GM19035 (cell line): ENCODE measurements at regions not wholly inside any gene's neighbourhood (a gene's known extent, or its start where the extent isn't known, plus 50 kb on each side); places are given as distances from the start of the nearest gene placed in this dataset.
A peak's percentile ranks its signal among the peaks of the same experiment; 100 is the strongest.
"Not testable (repeated sequence)": the region's sequence is repeated elsewhere in the genome, so short reads cannot be mapped to it uniquely, and the experiment has no call there.

ENCODE experiments used
- ATAC-seq: cut with Tn5 transposase; IDR thresholded peaks from one replicate; pipeline ENCODE4 v1.9.1; 2021; ENCODE audit not compliant: unreplicated experiment

GRCh38 chr2:114018464-114018863, 128.6 kb downstream of the ACTR3 start:
- not testable (repeated sequence) for ATAC-seq

DNA sequence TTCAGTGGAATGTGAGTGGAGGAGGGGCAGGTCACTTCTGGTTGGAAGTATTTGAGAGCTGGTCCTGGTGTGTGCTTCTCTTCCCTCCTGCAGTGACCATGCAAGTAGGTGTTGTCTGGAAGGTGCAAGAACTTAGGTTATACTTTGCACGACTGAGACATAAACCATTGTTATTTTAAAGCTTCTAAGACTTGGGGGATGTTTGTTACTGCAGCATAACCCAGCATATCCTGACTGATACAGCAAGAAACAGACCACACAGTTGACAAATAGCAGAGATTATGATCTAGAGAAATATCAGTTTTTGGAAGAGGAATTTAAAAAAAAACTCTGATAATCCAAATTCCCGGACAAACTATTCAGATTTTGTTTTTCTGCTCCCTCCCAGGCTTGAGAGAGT, 130.8 kb downstream of the ACTR3 start:
- ATAC-seq = no peak

DNA sequence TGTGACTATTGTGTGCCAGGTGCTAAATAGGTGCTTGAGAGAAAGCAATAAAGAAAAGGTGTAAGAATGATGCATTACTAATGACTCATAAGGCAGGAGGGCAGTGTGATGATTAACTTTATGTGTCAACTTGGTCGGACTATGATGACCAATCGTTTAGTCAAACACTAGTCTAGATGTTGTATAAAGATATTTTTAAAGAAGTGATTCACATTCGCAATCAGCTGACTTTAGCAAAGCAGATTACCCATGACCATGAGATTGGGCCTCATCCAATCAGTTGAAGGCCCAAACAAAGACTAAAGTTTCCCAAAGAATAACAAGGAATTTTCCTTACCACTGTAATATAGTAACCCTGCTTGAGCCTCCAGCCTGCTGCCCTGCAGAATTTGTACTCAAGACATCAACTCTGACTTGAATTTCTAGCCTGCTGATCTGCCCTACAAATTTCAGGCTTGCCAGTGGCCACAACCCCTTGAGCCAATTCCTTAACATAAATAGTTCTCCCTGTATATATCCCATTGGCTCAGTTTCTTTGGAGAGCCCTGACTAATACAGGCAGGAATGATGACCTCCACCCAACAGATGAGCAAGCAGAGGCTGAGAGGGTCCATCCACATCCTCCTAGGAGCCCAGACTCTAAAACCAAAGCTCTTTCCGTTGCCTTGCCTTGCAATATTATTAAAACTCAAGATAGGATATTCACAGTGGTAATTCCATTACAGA, 132.6 kb downstream of the ACTR3 start:
- no peak for ATAC-seq

GRCh38 chr2:114024326-114024725, 134.4 kb downstream of the ACTR3 start:
- ATAC-seq = no peak

DNA sequence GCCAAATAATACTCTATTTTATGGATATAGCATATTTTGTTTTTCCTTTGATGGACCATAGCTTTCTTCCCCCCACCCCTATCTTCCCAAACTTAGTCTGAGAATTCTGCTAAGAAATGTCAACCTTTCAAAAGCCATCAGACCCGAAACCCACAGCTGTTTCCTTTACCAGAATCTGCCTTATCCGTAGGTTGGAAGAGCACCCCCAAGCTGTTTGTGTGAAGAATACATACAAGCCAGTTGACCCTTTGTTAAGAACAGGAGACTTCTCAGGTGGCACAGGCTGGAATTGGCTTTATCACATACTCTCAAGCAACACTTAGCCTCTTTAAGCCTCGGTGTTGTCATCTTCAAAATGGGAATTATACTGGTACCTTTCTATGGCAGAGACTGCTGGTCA, 135.1 kb downstream of the ACTR3 start:
- ATAC-seq = no peak

GRCh38 chr2:114027437-114027836, 137.5 kb downstream of the ACTR3 start:
- ATAC-seq = no peak

- no peak for ATAC-seq
These were observed 142.0 kb downstream of the ACTR3 start for GRCh38 chr2:114031605-114032505.

GRCh38 chr2:114032705-114033104, 142.8 kb downstream of the ACTR3 start:
- ATAC-seq = no peak

DNA sequence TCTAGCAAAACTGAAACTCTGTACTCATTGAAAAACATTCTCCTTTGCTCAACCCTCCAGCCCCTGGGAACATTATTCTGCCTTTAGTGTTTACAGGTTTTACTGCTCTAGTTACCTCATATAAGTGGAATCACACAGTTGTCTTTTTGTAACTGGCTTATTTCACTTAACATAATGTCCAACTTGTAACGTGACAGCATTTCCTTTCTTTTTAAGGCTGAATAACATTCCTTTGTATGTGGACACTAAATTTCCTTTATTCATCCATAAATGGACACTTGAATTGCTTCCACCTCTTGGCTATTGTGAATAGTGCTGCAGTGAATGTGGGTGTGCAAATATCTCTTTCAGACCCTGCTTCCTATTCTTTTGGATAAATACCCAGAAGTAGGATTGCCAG, 144.9 kb downstream of the ACTR3 start:
- ATAC-seq = no peak

GRCh38 chr2:114038710-114039109, 148.8 kb downstream of the ACTR3 start:
- no peak for ATAC-seq

DNA sequence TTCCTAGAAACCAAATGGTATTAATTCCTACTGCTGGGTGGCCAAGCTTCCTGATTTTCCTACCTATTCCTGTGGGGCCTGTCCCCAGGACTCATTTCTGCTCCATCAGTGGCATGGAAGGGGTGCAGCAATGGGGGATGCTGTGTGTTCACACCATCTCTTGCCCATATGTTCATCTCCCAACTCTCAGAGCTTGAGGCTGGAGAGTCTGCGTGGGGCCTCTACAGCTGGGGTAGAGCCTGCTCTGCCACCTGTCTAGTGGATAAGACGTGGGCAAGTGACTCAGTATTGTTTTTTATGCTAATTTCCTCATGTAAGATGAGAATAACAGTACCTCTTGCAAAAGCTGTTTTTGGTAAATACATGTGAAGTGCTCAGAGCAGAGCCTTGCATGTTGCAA, 149.8 kb downstream of the ACTR3 start:
- ATAC-seq = no peak

GRCh38 chr2:114040826-114041225, 150.9 kb downstream of the ACTR3 start:
- ATAC-seq = no peak

- ATAC-seq = no peak
These were observed 155.1 kb downstream of the ACTR3 start for GRCh38 chr2:114044985-114045384.

GRCh38 chr2:114046373-114046772, 156.5 kb downstream of the ACTR3 start:
- no peak for ATAC-seq

GRCh38 chr2:114046866-114047435, 157.1 kb downstream of the ACTR3 start:
- ATAC-seq = no peak

DNA sequence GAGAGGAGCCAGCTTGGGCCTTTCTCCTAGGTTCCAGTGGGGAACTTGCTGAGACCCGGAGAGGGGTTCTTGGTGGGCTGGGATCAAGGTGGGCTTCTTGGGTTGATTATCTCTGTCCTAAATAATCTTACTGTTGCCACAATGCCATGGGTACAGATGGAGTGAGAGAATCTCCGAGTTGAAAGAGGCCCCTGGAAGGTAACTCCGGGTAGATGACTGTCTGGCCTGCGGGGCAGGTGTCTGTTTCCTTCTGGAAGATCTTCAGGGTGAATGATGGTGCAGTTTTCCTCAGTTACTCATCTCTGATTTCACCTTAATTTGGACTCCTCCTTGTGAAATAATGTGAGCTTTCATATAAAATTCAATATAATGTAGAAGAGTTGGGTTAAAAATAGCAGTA, 159.4 kb downstream of the ACTR3 start:
- ATAC-seq = no peak

GRCh38 chr2:114049826-114050225, 159.9 kb downstream of the ACTR3 start:
- no peak for ATAC-seq

DNA sequence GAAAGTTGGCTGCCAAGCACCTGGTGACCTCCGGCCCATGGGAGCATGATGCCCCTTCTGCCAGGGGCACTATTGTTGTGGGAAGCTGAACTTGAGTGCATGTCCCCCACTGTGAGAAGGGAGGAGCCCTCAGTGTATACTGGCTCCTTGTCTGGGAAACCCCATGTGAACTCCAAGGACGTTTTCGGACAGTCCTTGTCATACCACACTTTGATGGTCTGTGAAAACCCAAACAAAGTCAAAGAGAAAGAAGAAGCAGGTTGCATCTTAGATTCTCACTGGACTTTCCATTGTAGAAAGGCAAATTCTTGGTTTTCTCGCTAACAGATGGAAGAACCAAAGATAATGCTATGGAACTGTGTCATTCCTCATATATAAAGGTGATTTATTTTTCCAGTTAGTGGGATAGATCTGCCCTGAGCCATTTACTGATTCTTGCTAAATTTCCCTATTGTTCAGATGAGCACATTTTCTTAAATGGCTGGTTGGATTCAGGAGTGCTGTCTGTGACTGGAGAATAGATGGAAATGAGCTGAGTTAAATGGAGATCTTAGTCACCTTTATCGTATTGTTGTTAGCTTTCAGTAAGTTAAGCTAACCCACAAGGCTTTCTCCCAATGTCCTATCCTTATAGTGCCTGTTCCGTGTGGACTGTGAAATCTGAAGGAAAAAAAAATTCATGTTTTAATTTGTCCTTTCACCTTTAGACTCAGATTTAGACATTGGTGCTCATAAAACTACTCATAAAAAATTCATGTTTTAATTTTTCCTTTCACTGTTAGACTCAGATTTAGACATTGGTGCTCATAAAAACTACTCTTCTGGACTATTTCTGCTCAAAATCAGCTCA, 166.6 kb downstream of the ACTR3 start:
- peak; percentile 69 for ATAC-seq

GRCh38 chr2:114057638-114058037, 167.7 kb downstream of the ACTR3 start:
- no peak for ATAC-seq

DNA sequence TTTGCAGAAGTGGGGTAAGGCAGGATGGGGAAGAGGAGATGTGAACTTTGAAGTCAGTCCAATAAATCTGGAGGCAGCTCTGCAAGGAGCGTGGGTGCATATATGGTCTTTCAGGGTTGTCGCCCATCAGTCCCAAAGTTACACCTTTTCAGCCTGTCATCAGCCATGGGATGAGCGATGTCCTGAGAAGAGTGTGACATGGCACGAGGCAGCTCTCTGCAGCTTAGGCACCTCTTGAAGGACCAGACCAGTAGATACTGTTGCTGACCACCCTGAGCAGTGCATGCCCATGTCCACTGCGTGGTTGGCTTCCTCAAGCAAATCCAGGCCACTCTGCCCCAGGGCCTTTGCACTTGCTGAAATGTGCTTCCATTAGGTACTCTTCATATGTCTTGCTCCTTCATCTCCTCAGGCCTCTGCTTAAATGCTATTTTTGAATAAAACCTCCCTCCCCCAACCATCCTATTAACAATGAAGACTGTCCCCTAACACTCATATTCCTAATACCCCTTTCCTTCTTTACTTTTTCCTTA, 171.7 kb downstream of the ACTR3 start:
- no peak for ATAC-seq

DNA sequence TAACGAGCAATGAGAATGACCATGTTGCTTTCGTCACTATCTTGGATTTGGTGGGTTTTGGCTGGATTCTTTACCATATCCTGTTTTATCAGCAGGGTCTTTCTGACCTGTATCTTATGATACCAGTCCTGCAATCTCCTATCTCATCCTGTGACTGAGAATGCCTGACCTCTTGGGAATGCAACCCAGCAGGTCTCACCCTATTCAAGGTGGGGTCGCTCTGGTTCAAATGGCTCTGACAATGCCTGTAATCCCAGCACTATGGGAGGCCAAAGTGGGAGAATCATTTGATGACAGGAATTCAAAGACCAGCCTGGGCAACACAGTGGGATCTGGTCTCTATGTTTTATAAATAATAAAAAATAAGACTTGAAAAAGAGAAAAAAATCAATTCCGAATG, 173.5 kb downstream of the ACTR3 start:
- ATAC-seq = no peak
